ENCODE measurements at regions not wholly inside any gene's neighbourhood (a gene's known extent, or its start where the extent isn't known, plus 50 kb on each side); places are given as distances from the start of the nearest gene placed in this dataset.

DNA sequence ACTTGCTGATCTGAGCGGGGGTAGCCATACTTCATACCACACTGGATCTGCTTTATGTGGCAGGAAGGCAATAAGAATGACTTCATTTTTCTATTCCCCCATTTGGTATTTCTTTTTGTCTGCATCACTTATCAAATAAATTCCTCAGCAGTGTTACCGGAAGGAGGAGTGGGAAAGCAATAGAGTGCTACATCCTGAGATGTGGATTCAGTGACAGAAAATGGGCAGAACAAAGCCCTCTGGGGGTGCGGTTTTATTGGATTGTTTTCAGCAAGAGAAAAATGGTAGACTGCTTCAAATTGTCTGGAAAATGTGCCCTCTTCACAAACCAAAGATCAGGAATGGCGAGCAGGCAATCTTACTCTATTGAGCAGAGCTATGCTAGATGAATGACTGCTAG lies 751.9 kb upstream of the NEGR1 start:
- TF ChIP-seq, protein P1, sequence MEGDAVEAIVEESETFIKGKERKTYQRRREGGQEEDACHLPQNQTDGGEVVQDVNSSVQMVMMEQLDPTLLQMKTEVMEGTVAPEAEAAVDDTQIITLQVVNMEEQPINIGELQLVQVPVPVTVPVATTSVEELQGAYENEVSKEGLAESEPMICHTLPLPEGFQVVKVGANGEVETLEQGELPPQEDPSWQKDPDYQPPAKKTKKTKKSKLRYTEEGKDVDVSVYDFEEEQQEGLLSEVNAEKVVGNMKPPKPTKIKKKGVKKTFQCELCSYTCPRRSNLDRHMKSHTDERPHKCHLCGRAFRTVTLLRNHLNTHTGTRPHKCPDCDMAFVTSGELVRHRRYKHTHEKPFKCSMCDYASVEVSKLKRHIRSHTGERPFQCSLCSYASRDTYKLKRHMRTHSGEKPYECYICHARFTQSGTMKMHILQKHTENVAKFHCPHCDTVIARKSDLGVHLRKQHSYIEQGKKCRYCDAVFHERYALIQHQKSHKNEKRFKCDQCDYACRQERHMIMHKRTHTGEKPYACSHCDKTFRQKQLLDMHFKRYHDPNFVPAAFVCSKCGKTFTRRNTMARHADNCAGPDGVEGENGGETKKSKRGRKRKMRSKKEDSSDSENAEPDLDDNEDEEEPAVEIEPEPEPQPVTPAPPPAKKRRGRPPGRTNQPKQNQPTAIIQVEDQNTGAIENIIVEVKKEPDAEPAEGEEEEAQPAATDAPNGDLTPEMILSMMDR (IDR thresholded peaks at IDR 0.05; ENCODE audit: borderline replicate concordance, extremely low read depth, low read length, poor library complexity, severe bottlenecking): no peak
- TF ChIP-seq EZH2 (IDR thresholded peaks at IDR 0.05; ENCODE audit: borderline replicate concordance, low read depth, low read length, severe bottlenecking): no peak
